ENCODE measurements at regions not wholly inside any gene's neighbourhood (a gene's known extent, or its start where the extent isn't known, plus 50 kb on each side); places are given as distances from the start of the nearest gene placed in this dataset.

GRCh38 chr16:51922476-51922875, 624.5 kb downstream of the TOX3 start (continued):
- TF ChIP-seq, protein P1, sequence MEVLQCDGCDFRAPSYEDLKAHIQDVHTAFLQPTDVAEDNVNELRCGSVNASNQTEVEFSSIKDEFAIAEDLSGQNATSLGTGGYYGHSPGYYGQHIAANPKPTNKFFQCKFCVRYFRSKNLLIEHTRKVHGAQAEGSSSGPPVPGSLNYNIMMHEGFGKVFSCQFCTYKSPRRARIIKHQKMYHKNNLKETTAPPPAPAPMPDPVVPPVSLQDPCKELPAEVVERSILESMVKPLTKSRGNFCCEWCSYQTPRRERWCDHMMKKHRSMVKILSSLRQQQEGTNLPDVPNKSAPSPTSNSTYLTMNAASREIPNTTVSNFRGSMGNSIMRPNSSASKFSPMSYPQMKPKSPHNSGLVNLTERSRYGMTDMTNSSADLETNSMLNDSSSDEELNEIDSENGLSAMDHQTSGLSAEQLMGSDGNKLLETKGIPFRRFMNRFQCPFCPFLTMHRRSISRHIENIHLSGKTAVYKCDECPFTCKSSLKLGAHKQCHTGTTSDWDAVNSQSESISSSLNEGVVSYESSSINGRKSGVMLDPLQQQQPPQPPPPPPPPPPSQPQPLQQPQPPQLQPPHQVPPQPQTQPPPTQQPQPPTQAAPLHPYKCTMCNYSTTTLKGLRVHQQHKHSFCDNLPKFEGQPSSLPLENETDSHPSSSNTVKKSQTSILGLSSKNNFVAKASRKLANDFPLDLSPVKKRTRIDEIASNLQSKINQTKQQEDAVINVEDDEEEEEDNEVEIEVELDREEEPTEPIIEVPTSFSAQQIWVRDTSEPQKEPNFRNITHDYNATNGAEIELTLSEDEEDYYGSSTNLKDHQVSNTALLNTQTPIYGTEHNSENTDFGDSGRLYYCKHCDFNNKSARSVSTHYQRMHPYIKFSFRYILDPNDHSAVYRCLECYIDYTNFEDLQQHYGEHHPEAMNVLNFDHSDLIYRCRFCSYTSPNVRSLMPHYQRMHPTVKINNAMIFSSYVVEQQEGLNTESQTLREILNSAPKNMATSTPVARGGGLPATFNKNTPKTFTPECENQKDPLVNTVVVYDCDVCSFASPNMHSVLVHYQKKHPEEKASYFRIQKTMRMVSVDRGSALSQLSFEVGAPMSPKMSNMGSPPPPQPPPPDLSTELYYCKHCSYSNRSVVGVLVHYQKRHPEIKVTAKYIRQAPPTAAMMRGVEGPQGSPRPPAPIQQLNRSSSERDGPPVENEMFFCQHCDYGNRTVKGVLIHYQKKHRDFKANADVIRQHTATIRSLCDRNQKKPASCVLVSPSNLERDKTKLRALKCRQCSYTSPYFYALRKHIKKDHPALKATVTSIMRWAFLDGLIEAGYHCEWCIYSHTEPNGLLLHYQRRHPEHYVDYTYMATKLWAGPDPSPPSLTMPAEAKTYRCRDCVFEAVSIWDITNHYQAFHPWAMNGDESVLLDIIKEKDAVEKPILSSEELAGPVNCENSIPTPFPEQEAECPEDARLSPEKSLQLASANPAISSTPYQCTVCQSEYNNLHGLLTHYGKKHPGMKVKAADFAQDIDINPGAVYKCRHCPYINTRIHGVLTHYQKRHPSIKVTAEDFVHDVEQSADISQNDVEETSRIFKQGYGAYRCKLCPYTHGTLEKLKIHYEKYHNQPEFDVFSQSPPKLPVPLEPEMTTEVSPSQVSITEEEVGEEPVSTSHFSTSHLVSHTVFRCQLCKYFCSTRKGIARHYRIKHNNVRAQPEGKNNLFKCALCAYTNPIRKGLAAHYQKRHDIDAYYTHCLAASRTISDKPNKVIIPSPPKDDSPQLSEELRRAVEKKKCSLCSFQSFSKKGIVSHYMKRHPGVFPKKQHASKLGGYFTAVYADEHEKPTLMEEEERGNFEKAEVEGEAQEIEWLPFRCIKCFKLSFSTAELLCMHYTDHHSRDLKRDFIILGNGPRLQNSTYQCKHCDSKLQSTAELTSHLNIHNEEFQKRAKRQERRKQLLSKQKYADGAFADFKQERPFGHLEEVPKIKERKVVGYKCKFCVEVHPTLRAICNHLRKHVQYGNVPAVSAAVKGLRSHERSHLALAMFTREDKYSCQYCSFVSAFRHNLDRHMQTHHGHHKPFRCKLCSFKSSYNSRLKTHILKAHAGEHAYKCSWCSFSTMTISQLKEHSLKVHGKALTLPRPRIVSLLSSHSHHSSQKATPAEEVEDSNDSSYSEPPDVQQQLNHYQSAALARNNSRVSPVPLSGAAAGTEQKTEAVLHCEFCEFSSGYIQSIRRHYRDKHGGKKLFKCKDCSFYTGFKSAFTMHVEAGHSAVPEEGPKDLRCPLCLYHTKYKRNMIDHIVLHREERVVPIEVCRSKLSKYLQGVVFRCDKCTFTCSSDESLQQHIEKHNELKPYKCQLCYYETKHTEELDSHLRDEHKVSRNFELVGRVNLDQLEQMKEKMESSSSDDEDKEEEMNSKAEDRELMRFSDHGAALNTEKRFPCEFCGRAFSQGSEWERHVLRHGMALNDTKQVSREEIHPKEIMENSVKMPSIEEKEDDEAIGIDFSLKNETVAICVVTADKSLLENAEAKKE (CRISPR knock-in tag; IDR thresholded peaks at IDR 0.05): no peak

- no peaks in the 10 kb centered on the region for H3K36me3 Mint-ChIP-seq (ENCODE audit: low read depth)
- TF ChIP-seq POLR2AphosphoS5 (IDR thresholded peaks at IDR 0.05; ENCODE audit: low read depth): no peak
- TF ChIP-seq, protein P1 (CRISPR knock-in tag; IDR thresholded peaks at IDR 0.05): no peak
- no peak for TF ChIP-seq EZH2phosphoT487 (IDR thresholded peaks at IDR 0.05; ENCODE audit: unreplicated experiment)
- TF ChIP-seq NANOG (IDR thresholded peaks at IDR 0.05; ENCODE audit: borderline replicate concordance): no peak
Observed at GRCh38 chr16:51919736-51920135, 627.2 kb downstream of the TOX3 start.

More at GRCh38 chr16:51919736-51920135, 627.2 kb downstream of the TOX3 start:
- no peak for ATAC-seq
- no peaks in the 10 kb centered on the region for H3F3A ChIP-seq (replicated peaks; ENCODE audit: low read depth)
- H3K9me3 Mint-ChIP-seq: no peaks in the 10 kb centered on the region
- no peak overlapping the region for H3K27ac Mint-ChIP-seq
- peaks cover 1% of the 10 kb centered on the region for H3K27me3 Mint-ChIP-seq (ENCODE audit: insufficient read depth, low read depth, poor library complexity)
- no peak for DNase-seq (ENCODE audit: low spot score)
- H3K27ac ChIP-seq (ENCODE audit: low read depth): no peak overlapping the region
- H3K4me1 Mint-ChIP-seq: no peaks in the 10 kb centered on the region
- no peaks in the 10 kb centered on the region for H3K36me3 ChIP-seq (ENCODE audit: insufficient read depth)
- no peak overlapping the region for H3K4me3 ChIP-seq
- H4K20me1 ChIP-seq (replicated peaks; ENCODE audit: insufficient read depth): no peaks in the 10 kb centered on the region
- peaks cover 8% of the 10 kb centered on the region for H3K9me2 ChIP-seq (ENCODE audit: insufficient read depth)
- H2AFZ ChIP-seq: peak overlapping the region; percentile 32; the same call in 1 of the 2 replicates
- no peaks in the 10 kb centered on the region for H3K4me1 ChIP-seq (ENCODE audit: insufficient read depth)
- no peak overlapping the region for H3K4me2 ChIP-seq
- H3K27me3 ChIP-seq (ENCODE audit: insufficient read depth): no peaks in the 10 kb centered on the region
- H3K79me2 ChIP-seq (replicated peaks; ENCODE audit: insufficient read depth): no peaks in the 10 kb centered on the region
- no peak overlapping the region for H3K4me3 Mint-ChIP-seq
